ENCODE measurements at regions not wholly inside any gene's neighbourhood (a gene's known extent, or its start where the extent isn't known, plus 50 kb on each side); places are given as distances from the start of the nearest gene placed in this dataset.

DNA sequence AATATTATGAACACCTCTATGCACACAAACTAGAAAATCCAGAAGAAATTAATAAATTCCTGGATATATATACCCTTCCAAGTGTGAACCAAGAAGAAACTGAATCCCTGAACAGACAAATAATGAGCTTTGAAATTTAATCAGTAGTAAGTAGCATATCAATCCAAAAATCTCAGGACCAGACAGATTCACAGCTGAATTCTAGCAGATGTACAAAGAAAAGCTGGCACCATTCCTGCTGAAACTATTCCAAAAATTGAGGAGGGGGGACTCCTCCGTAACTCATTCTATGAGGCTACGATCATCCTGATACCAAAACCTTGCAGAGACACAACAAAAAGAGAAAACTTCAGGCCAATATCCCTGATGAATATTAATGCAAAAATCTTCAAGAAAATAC, 67.0 kb upstream of the PDE7B start:
- no CpG with 5 or more reads among the region's 2 CpGs for WGBS (ENCODE audit: insufficient coverage)
- DNase-seq (no peak), ATAC-seq (ENCODE audit: low read depth) (no peak)
- Histone ChIP-seq H3K27me3 (replicated peaks in 1 of 4; ENCODE audit: control extremely low read depth in 1 of 4, control insufficient read depth in 3 of 4, insufficient read depth in 4 of 4, low read length in 3 of 4) (no peaks in the 10 kb centered on the region), H2AFZ (ENCODE audit: insufficient read depth, low read depth, low read length, poor library complexity, severe bottlenecking) (no peak overlapping the region), H3K9me3 (ENCODE audit: control extremely low read depth in 1 of 3, control insufficient read depth in 2 of 3, insufficient read depth in 1 of 3, low read length in 2 of 3) (peaks cover 0 to 5% (median 0%) of the 10 kb centered on the region in 3 donors), H4K20me1 (ENCODE audit: control insufficient read depth, insufficient read depth, low read length, poor library complexity, severe bottlenecking) (no peaks in the 10 kb centered on the region), H3K27ac (ENCODE audit: low read length in 2 of 2) (no peak overlapping the region), H3K4me2 (replicated peaks; ENCODE audit: low read depth, low read length, poor library complexity, severe bottlenecking) (no peak overlapping the region), H3K4me1 (ENCODE audit: control insufficient read depth in 2 of 2, insufficient read depth in 2 of 2, low read length in 2 of 2) (no peaks in the 10 kb centered on the region), H3K4me3 (ENCODE audit: control extremely low read depth in 1 of 5, extremely low read depth in 1 of 5, insufficient read depth in 1 of 5, low read depth in 2 of 5, low read length in 4 of 5) (no peak overlapping the region), H3K36me3 (replicated peaks in 1 of 2; ENCODE audit: control extremely low read depth in 1 of 2, control insufficient read depth in 1 of 2, extremely low read depth in 1 of 2, insufficient read depth in 2 of 2, low read length in 1 of 2) (no peaks in the 10 kb centered on the region), H3K9ac (ENCODE audit: low read length) (no peak overlapping the region), H3K79me2 (ENCODE audit: control insufficient read depth, insufficient read depth, low read length) (no peaks in the 10 kb centered on the region)
- POLR2A ChIA-PET, result no interaction called here
- Mint-ChIP-seq H3K4me1 (no peaks in the 10 kb centered on the region), H3K27ac (no peak overlapping the region), H3K4me3 (no peak overlapping the region), H3K9me3 (ENCODE audit: insufficient read depth) (no peaks in the 10 kb centered on the region), H3K27me3 (peaks cover 3% of the 10 kb centered on the region)
- TF ChIP-seq EZH2 (IDR thresholded peaks at IDR 0.05; ENCODE audit: borderline replicate concordance, insufficient read depth, low read depth, low read length, poor library complexity, severe bottlenecking), result no peak
- TF ChIP-seq, protein P1, sequence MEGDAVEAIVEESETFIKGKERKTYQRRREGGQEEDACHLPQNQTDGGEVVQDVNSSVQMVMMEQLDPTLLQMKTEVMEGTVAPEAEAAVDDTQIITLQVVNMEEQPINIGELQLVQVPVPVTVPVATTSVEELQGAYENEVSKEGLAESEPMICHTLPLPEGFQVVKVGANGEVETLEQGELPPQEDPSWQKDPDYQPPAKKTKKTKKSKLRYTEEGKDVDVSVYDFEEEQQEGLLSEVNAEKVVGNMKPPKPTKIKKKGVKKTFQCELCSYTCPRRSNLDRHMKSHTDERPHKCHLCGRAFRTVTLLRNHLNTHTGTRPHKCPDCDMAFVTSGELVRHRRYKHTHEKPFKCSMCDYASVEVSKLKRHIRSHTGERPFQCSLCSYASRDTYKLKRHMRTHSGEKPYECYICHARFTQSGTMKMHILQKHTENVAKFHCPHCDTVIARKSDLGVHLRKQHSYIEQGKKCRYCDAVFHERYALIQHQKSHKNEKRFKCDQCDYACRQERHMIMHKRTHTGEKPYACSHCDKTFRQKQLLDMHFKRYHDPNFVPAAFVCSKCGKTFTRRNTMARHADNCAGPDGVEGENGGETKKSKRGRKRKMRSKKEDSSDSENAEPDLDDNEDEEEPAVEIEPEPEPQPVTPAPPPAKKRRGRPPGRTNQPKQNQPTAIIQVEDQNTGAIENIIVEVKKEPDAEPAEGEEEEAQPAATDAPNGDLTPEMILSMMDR (IDR thresholded peaks at IDR 0.05), result no peak
- CTCF ChIA-PET, result no interaction called here
- intact Hi-C loops (cut with micrococcal nuclease), result no loop called here

DNA sequence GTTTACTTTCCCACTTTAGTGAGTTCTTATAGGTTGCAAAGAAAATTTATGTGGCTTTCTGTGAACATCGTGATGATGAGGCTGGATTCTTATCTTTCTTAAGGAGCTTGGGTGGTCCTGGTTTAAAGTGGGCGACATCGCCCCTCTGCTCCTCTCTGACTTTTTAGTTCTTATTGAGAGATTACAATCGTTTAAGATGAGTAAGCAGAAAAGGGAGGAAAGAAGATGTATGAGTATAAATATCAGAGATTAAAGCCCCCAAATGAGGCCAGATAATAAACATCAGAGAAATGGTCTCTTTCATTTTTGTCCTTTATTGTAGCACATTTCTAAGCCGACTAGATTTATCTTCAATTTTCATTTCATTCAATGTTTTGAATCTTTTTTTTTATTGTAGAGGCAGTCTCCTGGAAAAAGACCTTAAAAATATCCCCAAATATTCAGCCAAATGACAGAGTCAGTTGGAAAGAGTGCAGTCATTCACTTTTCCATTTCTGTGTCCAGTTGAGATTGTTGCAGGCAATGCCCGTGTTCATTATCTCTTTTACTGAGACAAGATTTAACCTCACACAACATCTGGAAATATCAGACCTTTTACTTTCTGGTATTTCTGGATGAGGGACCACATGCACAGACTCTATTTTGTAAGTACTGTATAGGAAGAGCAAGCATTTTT, 62.0 kb upstream of the PDE7B start:
- no peaks in the 10 kb centered on the region for H4K20me1 ChIP-seq (ENCODE audit: control insufficient read depth, insufficient read depth, low read length, poor library complexity, severe bottlenecking)
- H3K9ac ChIP-seq (ENCODE audit: low read length), result no peak overlapping the region
- H3K27ac Mint-ChIP-seq, result no peak overlapping the region
- no peaks in the 10 kb centered on the region for H3K9me3 Mint-ChIP-seq (ENCODE audit: insufficient read depth)
- no peak overlapping the region for H3K4me3 Mint-ChIP-seq
- WGBS (ENCODE audit: insufficient coverage), result no CpG with 5 or more reads among the region's 6 CpGs
- no peaks in the 10 kb centered on the region for H3K4me1 Mint-ChIP-seq
- H3K4me1 ChIP-seq (ENCODE audit: control insufficient read depth in 2 of 2, insufficient read depth in 2 of 2, low read length in 2 of 2), result no peaks in the 10 kb centered on the region
- H3K4me3 ChIP-seq (ENCODE audit: control extremely low read depth in 1 of 5, extremely low read depth in 1 of 5, insufficient read depth in 1 of 5, low read depth in 2 of 5, low read length in 4 of 5), result no peak overlapping the region
- H3K4me2 ChIP-seq (replicated peaks; ENCODE audit: low read depth, low read length, poor library complexity, severe bottlenecking), result no peak overlapping the region
- no peaks in the 10 kb centered on the region for H3K36me3 ChIP-seq (replicated peaks in 1 of 2; ENCODE audit: control extremely low read depth in 1 of 2, control insufficient read depth in 1 of 2, extremely low read depth in 1 of 2, insufficient read depth in 2 of 2, low read length in 1 of 2)
- no peak overlapping the region for H3K27ac ChIP-seq (ENCODE audit: low read length in 2 of 2)
- H3K79me2 ChIP-seq (ENCODE audit: control insufficient read depth, insufficient read depth, low read length), result no peaks in the 10 kb centered on the region
- no peaks in the 10 kb centered on the region for H3K9me3 ChIP-seq (ENCODE audit: control extremely low read depth in 1 of 3, control insufficient read depth in 2 of 3, insufficient read depth in 1 of 3, low read length in 2 of 3)
- peaks cover 7% of the 10 kb centered on the region for H3K27me3 Mint-ChIP-seq
- intact Hi-C loops (cut with micrococcal nuclease), result no loop called here
- ATAC-seq (ENCODE audit: low read depth) (no peak), DNase-seq (no peak)
- ChIA-PET POLR2A (no interaction called here), CTCF (no interaction called here)
- no peaks in the 10 kb centered on the region for H3K27me3 ChIP-seq (replicated peaks in 1 of 4; ENCODE audit: control extremely low read depth in 1 of 4, control insufficient read depth in 3 of 4, insufficient read depth in 4 of 4, low read length in 3 of 4)
- no peak overlapping the region for H2AFZ ChIP-seq (ENCODE audit: insufficient read depth, low read depth, low read length, poor library complexity, severe bottlenecking)
- TF ChIP-seq, protein P1 (IDR thresholded peaks at IDR 0.05), result no peak
- TF ChIP-seq EZH2 (IDR thresholded peaks at IDR 0.05; ENCODE audit: borderline replicate concordance, insufficient read depth, low read depth, low read length, poor library complexity, severe bottlenecking), result no peak

All from B cell (primary cell).